Gastroesophageal sphincter (tissue), 3 donors: ENCODE measurements at regions not wholly inside any gene's neighbourhood (a gene's known extent, or its start where the extent isn't known, plus 50 kb on each side); places are given as distances from the start of the nearest gene placed in this dataset.

ENCODE experiments used
- CTCF ChIP-seq, 4 experiments: fragments of 200-600 bp in 2 of 4; fragments of 450-650 bp in 2 of 4; sonication (generic) in 1 of 4; IDR thresholded peaks; one replicate each; pipeline ENCODE4 v1.5.1; 2017 to 2019; ENCODE audit warnings: antibody characterized with exemption in 4 of 4, mild to moderate bottlenecking in 2 of 4, moderate library complexity in 2 of 4
- EP300 ChIP-seq: sonication (generic); formaldehyde crosslinking; IDR thresholded peaks from one replicate; pipeline ENCODE4 v1.6.1; 2017; ENCODE audit warnings: antibody characterized with exemption, mild to moderate bottlenecking
- POLR2A ChIP-seq, 2 donors: fragments of 450-650 bp; IDR thresholded peaks; one replicate each; pipeline ENCODE4 v1.6.1; 2017; ENCODE audit warnings: antibody characterized with exemption in 2 of 2, mild to moderate bottlenecking in 2 of 2, moderate library complexity in 1 of 2
- POLR2AphosphoS5 ChIP-seq: sonication (generic); formaldehyde crosslinking; IDR thresholded peaks from one replicate; pipeline ENCODE4 v1.6.1; 2017; ENCODE audit warnings: antibody characterized with exemption

- TF ChIP-seq POLR2A (IDR thresholded peaks at IDR 0.05) = no peak
- TF ChIP-seq CTCF (IDR thresholded peaks at IDR 0.05) = no peak
- no peak for TF ChIP-seq POLR2AphosphoS5
- TF ChIP-seq EP300 = no peak
Observed at GRCh38 chr4:84110040-84110439, 389.1 kb downstream of the NKX6-1 start.
